MCF 10A (cell line): ENCODE measurements at regions not wholly inside any gene's neighbourhood (a gene's known extent, or its start where the extent isn't known, plus 50 kb on each side); places are given as distances from the start of the nearest gene placed in this dataset.

Experiments
- BruUV-seq: library from RNA; stranded (reverse); fragments of 400-500 nt; replicated peaks from 2 replicates; lab custom pipeline; 2021; lab: Mats Ljungman, UMichigan
- CTCF ChIA-PET: fragments of 300-600 bp; sonication (Branson Sonifier 250); formaldehyde crosslinking; extraction: SDS; loops from one replicate; lab custom pipeline; 2021; ENCODE audit warnings: antibody characterized with exemption, inconsistent platforms; lab: Yijun Ruan, JAX
- POLR2A ChIA-PET: fragments of 300-600, 350-650 bp; sonication (Branson Sonifier 250); formaldehyde crosslinking; extraction: SDS; loops from one replicate; lab custom pipeline; 2020; ENCODE audit warnings: antibody characterized with exemption, inconsistent platforms; lab: Yijun Ruan, JAX
- DNase-seq: peaks from one replicate; pipeline ENCODE4 v3.0.0-alpha.2; 2018; ENCODE audit not compliant: unreplicated experiment
- H3K27ac Mint-ChIP-seq: one replicate; pipeline ENCODE4 v1.8.0; 2022; ENCODE audit warnings: mild to moderate bottlenecking, low read depth, mixed read lengths; ENCODE audit not compliant: unreplicated experiment
- H3K27me3 Mint-ChIP-seq: one replicate; pipeline ENCODE4 v1.8.0; 2022; ENCODE audit warnings: mixed read lengths; ENCODE audit not compliant: insufficient read depth, unreplicated experiment
- H3K36me3 Mint-ChIP-seq: one replicate; pipeline ENCODE4 v1.8.0; 2022; ENCODE audit warnings: mild to moderate bottlenecking, moderate library complexity, mixed read lengths; ENCODE audit not compliant: insufficient read depth, unreplicated experiment
- H3K4me1 Mint-ChIP-seq: one replicate; pipeline ENCODE4 v1.8.0; 2022; ENCODE audit warnings: mixed read lengths; ENCODE audit not compliant: insufficient read depth, unreplicated experiment
- H3K4me3 Mint-ChIP-seq: one replicate; pipeline ENCODE4 v1.8.0; 2022; ENCODE audit warnings: mild to moderate bottlenecking, moderate library complexity, mixed read lengths; ENCODE audit not compliant: unreplicated experiment
- H3K9me3 Mint-ChIP-seq: one replicate; pipeline ENCODE4 v1.8.0; 2022; ENCODE audit warnings: mixed read lengths; ENCODE audit not compliant: unreplicated experiment
- CTCF ChIP-seq: fragments of 200-600 bp; IDR thresholded peaks from one replicate; pipeline ENCODE4 v1.8.0; 2022; ENCODE audit warnings: antibody characterized with exemption, mild to moderate bottlenecking; ENCODE audit not compliant: unreplicated experiment
- intact Hi-C: fragments of 100-400 bp; cut with micrococcal nuclease; formaldehyde crosslinking; loops from 2 replicates; pipeline ENCODE4 v1.14.1; 2022

- no peaks in the 10 kb centered on the region for H3K4me1 Mint-ChIP-seq
- H3K27ac Mint-ChIP-seq = no peak overlapping the region
- POLR2A ChIA-PET = no interaction called here
These were observed 87.9 kb upstream of the LINGO1 start for GRCh38 chr15:77720655-77721054.

GRCh38 chr15:77720173-77720572 is 87.5 kb upstream of the LINGO1 start:
- ChIA-PET CTCF (no interaction called here), POLR2A (no interaction called here)
- Mint-ChIP-seq H3K27me3 (peaks cover 31% of the 10 kb centered on the region), H3K4me3 (no peak overlapping the region), H3K9me3 (no peaks in the 10 kb centered on the region), H3K36me3 (no peaks in the 10 kb centered on the region), H3K4me1 (no peaks in the 10 kb centered on the region), H3K27ac (no peak overlapping the region)
- TF ChIP-seq CTCF = no peak
- no peak for DNase-seq
- no TSS peak for BruUV-seq
- intact Hi-C loops = no loop called here

More at GRCh38 chr15:77720655-77721054, 87.9 kb upstream of the LINGO1 start:
- no TSS peak for BruUV-seq
- Mint-ChIP-seq H3K4me3 (no peak overlapping the region), H3K9me3 (no peaks in the 10 kb centered on the region), H3K36me3 (no peaks in the 10 kb centered on the region), H3K27me3 (peaks cover 28% of the 10 kb centered on the region)
- TF ChIP-seq CTCF = no peak
- no peak for DNase-seq
- intact Hi-C loops = no loop called here
- CTCF ChIA-PET = no interaction called here

GRCh38 chr15:77719450-77719849 is 86.7 kb upstream of the LINGO1 start:
- no peaks in the 10 kb centered on the region for H3K9me3 Mint-ChIP-seq
- H3K4me3 Mint-ChIP-seq = no peak overlapping the region
- no peaks in the 10 kb centered on the region for H3K4me1 Mint-ChIP-seq
- peaks cover 38% of the 10 kb centered on the region for H3K27me3 Mint-ChIP-seq
- DNase-seq = no peak
- POLR2A ChIA-PET = no interaction called here
- BruUV-seq = no TSS peak
- intact Hi-C loops = no loop called here
- no peak for TF ChIP-seq CTCF
- CTCF ChIA-PET = no interaction called here
- H3K36me3 Mint-ChIP-seq = no peaks in the 10 kb centered on the region
- H3K27ac Mint-ChIP-seq = no peak overlapping the region

- intact Hi-C loops = no loop called here
- POLR2A ChIA-PET = interaction anchor here (0.6 kb wide), 1 partner anchor 104 kb away, joined by 3 read pairs; no protein-coding TSS in a partner anchor
- Mint-ChIP-seq H3K4me3 (no peak overlapping the region), H3K4me1 (no peaks in the 10 kb centered on the region), H3K9me3 (no peaks in the 10 kb centered on the region), H3K36me3 (no peaks in the 10 kb centered on the region), H3K27ac (no peak overlapping the region), H3K27me3 (peaks cover 57% of the 10 kb centered on the region)
- CTCF ChIA-PET = interaction anchor here (1.0 kb wide), 1 partner anchor 104 kb away, joined by 3 read pairs; no protein-coding TSS in a partner anchor
- TF ChIP-seq CTCF = no peak
- BruUV-seq = no TSS peak
- DNase-seq = no peak
These were observed 84.8 kb upstream of the LINGO1 start for GRCh38 chr15:77717333-77717990.
